ENCODE measurements at regions not wholly inside any gene's neighbourhood (a gene's known extent, or its start where the extent isn't known, plus 50 kb on each side); places are given as distances from the start of the nearest gene placed in this dataset.

DNA sequence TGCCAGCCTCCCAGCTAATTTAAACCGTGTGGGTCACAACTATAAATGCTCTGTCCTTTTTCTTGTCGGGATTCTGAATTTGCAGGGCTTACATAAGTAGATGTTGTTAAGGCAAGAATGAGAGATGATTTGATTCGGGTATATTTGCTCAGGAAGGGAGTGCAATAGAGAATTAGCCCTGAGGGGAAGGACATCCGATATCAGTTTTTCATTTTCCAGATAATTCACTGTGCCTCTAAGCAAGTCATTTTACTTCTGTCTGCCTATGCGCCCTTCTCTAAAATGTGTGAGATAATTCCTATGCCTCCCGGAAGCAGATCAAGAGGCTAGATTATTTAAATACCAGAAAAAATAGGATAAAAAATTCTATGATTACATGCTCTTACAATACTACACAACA, 300.5 kb downstream of the RMST start:
- POLR2A ChIA-PET = no interaction called here
- CTCF ChIA-PET (ENCODE audit: unreplicated experiment) = no interaction called here
- Histone ChIP-seq H3K4me1 (ENCODE audit: insufficient read depth, low read length, poor library complexity, severe bottlenecking) (no peaks in the 10 kb centered on the region), H3K36me3 (ENCODE audit: insufficient read depth, low read length) (no peaks in the 10 kb centered on the region), H3K79me2 (ENCODE audit: insufficient read depth, low read depth, low read length) (no peaks in the 10 kb centered on the region), H3K27ac (ENCODE audit: low read depth, low read length, poor library complexity, severe bottlenecking) (no peak overlapping the region), H3K9me2 (ENCODE audit: insufficient read depth, low read length) (no peaks in the 10 kb centered on the region), H3K4me2 (ENCODE audit: low read length) (no peak overlapping the region), H3K9me3 (ENCODE audit: low read length) (no peaks in the 10 kb centered on the region), H4K20me1 (ENCODE audit: insufficient read depth, low read length) (no peaks in the 10 kb centered on the region), H3K4me3 (ENCODE audit: low read depth, low read length, poor library complexity, severe bottlenecking) (no peak overlapping the region), H2AFZ (ENCODE audit: low read length) (no peak overlapping the region)
- BruUV-seq (replicated peaks) = no TSS peak
- intact Hi-C loops (cut with micrococcal nuclease; ENCODE audit: unreplicated experiment) = no loop called here
- TF ChIP-seq EZH2phosphoT487 (IDR thresholded peaks at IDR 0.05; ENCODE audit: borderline replicate concordance, low read depth, low read length) = no peak
- TF ChIP-seq, protein P1, sequence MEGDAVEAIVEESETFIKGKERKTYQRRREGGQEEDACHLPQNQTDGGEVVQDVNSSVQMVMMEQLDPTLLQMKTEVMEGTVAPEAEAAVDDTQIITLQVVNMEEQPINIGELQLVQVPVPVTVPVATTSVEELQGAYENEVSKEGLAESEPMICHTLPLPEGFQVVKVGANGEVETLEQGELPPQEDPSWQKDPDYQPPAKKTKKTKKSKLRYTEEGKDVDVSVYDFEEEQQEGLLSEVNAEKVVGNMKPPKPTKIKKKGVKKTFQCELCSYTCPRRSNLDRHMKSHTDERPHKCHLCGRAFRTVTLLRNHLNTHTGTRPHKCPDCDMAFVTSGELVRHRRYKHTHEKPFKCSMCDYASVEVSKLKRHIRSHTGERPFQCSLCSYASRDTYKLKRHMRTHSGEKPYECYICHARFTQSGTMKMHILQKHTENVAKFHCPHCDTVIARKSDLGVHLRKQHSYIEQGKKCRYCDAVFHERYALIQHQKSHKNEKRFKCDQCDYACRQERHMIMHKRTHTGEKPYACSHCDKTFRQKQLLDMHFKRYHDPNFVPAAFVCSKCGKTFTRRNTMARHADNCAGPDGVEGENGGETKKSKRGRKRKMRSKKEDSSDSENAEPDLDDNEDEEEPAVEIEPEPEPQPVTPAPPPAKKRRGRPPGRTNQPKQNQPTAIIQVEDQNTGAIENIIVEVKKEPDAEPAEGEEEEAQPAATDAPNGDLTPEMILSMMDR (conservative IDR thresholded peaks at IDR 0.05; ENCODE audit: low read length) = no peak
- DNase-seq (ENCODE audit: low spot score) = no peak

DNA sequence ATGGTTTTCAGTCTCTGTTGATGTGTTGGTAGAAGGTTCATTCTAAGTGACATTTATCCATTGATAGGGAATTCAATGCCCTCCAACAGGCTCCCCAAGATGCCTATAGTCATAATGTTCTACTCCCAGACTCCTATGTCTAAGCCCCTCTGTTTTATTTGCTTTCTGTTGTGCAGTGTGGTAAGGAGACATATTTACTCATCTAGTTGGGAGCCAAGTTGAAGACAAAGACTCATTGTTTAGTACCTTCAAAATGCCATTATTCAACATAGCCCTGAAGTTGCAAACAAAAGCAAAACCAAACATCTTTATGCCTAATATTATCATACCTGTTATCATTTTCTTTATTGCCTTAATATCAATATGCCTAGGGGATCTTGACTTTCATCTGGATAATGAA, 302.1 kb downstream of the RMST start:
- ChIA-PET CTCF (ENCODE audit: unreplicated experiment) (no interaction called here), POLR2A (no interaction called here)
- no TSS peak for BruUV-seq (replicated peaks)
- TF ChIP-seq EZH2phosphoT487 (IDR thresholded peaks at IDR 0.05; ENCODE audit: borderline replicate concordance, low read depth, low read length) = no peak
- TF ChIP-seq, protein P1 (conservative IDR thresholded peaks at IDR 0.05; ENCODE audit: low read length) = no peak
- Histone ChIP-seq H3K4me2 (ENCODE audit: low read length) (no peak overlapping the region), H3K79me2 (ENCODE audit: insufficient read depth, low read depth, low read length) (no peaks in the 10 kb centered on the region), H3K27ac (ENCODE audit: low read depth, low read length, poor library complexity, severe bottlenecking) (no peak overlapping the region), H4K20me1 (ENCODE audit: insufficient read depth, low read length) (no peaks in the 10 kb centered on the region), H2AFZ (ENCODE audit: low read length) (no peak overlapping the region), H3K9me3 (ENCODE audit: low read length) (no peaks in the 10 kb centered on the region), H3K4me1 (ENCODE audit: insufficient read depth, low read length, poor library complexity, severe bottlenecking) (no peaks in the 10 kb centered on the region), H3K36me3 (ENCODE audit: insufficient read depth, low read length) (no peaks in the 10 kb centered on the region), H3K9me2 (ENCODE audit: insufficient read depth, low read length) (no peaks in the 10 kb centered on the region), H3K4me3 (ENCODE audit: low read depth, low read length, poor library complexity, severe bottlenecking) (no peak overlapping the region)
- DNase-seq (ENCODE audit: low spot score) = no peak
- intact Hi-C loops (cut with micrococcal nuclease; ENCODE audit: unreplicated experiment) = no loop called here

DNA sequence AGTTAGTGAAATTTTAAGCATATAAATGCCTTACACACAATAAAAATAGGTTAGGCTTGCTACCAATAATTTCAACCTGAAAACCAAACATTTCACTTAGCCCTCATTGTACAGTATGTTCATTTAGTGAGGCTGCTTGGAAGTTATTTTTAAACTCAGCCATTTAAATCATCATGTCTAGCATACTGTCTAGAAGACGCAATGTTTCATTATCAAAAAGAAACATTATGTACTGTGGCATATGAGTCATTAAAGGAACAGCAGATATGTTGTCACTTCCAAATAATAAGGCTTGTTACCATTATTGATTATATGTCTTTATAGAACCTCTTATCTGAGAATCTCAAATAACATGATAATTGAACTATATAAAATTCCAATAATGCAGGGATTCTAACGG, 304.7 kb downstream of the RMST start:
- H2AFZ ChIP-seq (ENCODE audit: low read length) = no peak overlapping the region
- H3K79me2 ChIP-seq (ENCODE audit: insufficient read depth, low read depth, low read length) = no peaks in the 10 kb centered on the region
- BruUV-seq (replicated peaks) = no TSS peak
- H3K4me1 ChIP-seq (ENCODE audit: insufficient read depth, low read length, poor library complexity, severe bottlenecking) = no peaks in the 10 kb centered on the region
- H3K36me3 ChIP-seq (ENCODE audit: insufficient read depth, low read length) = no peaks in the 10 kb centered on the region
- CTCF ChIA-PET (ENCODE audit: unreplicated experiment) = no interaction called here
- H3K27ac ChIP-seq (ENCODE audit: low read depth, low read length, poor library complexity, severe bottlenecking) = no peak overlapping the region
- POLR2A ChIA-PET = no interaction called here
- TF ChIP-seq, protein P1 (conservative IDR thresholded peaks at IDR 0.05; ENCODE audit: low read length) = no peak
- intact Hi-C loops (cut with micrococcal nuclease; ENCODE audit: unreplicated experiment) = no loop called here
- no peaks in the 10 kb centered on the region for H3K9me3 ChIP-seq (ENCODE audit: low read length)
- DNase-seq (ENCODE audit: low spot score) = no peak
- no peak overlapping the region for H3K4me3 ChIP-seq (ENCODE audit: low read depth, low read length, poor library complexity, severe bottlenecking)
- no peaks in the 10 kb centered on the region for H4K20me1 ChIP-seq (ENCODE audit: insufficient read depth, low read length)
- no peaks in the 10 kb centered on the region for H3K9me2 ChIP-seq (ENCODE audit: insufficient read depth, low read length)
- no peak overlapping the region for H3K4me2 ChIP-seq (ENCODE audit: low read length)
